22Rv1 (cell line): ENCODE measurements at regions not wholly inside any gene's neighbourhood (a gene's known extent, or its start where the extent isn't known, plus 50 kb on each side); places are given as distances from the start of the nearest gene placed in this dataset.

ENCODE experiments used
- CTCF ChIP-seq: fragments of 450-650 bp; IDR thresholded peaks from 2 replicates; pipeline ENCODE4 v1.5.1; 2017; ENCODE audit warnings: mild to moderate bottlenecking
- ZFX ChIP-seq: fragments of 450-650 bp; IDR thresholded peaks from 2 replicates; pipeline ENCODE4 v1.6.1; 2017; ENCODE audit warnings: antibody characterized with exemption, borderline replicate concordance

GRCh38 chr2:221808488-221808887, 236.4 kb upstream of the EPHA4 start:
- TF ChIP-seq CTCF = no peak
- TF ChIP-seq ZFX = no peak
